Stimulated activated CD4-positive, alpha-beta T cell treated with anti-CD3 and anti-CD28 coated beads, Interleukin-15, amount 100 ng/mL, for 1 hour (primary cell): ENCODE measurements at regions not wholly inside any gene's neighbourhood (a gene's known extent, or its start where the extent isn't known, plus 50 kb on each side); places are given as distances from the start of the nearest gene placed in this dataset.
"Not testable (repeated sequence)": the region's sequence is repeated elsewhere in the genome, so short reads cannot be mapped to it uniquely, and the experiment has no call there.

Experiments used
- DNase-seq, 2 donors: peaks; one replicate each; pipeline ENCODE4 v3.0.0-alpha.2; 2020; ENCODE audit warnings: low read depth in 1 of 2, low spot score in 1 of 2

- DNase-seq: no peak
These were observed 200.6 kb upstream of the CCL2 start for GRCh38 chr17:34054495-34054894.

DNA sequence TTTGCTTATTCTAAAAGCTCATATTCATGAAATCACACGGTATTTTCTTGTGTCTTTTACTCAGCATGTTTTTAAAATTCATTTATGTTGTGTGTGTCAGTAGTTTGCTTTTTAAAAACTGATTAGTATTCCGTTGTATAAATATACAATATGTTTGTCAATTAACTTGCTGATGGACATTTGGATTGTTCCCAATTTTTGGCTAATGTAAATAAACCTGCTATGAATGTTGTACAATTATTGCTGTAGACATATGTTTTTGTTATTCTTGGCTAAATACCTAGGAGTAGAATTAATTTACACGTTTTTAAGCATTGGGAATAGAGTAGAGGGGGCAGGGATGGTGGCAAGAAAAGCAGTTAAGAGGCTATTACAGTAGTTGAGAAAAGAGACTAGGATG is 199.5 kb upstream of the CCL2 start:
- no peak for DNase-seq

- no peak for DNase-seq
These were observed 195.5 kb upstream of the CCL2 start for GRCh38 chr17:34059423-34060220.

DNA sequence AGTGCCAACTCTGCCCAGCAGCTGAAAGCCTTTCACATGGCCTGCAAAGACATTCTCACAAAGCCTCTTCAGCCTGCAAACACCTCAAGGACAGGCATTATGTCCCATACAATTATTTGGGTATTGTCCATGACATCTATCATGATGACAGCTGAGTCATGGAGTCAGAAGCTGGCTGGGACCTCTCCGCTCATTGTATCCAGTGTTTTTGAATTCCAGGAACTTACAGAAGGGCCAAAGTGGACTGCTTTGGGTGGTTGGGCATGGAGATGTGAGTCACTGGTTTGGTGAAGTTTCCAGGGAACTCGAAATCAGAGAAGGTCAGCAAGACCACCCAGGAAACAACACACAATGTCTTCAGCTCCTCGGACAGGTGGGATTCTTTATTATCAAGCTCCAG is 188.6 kb upstream of the CCL2 start:
- no peak for DNase-seq

- DNase-seq: no peak
These were observed 188.1 kb upstream of the CCL2 start for GRCh38 chr17:34067011-34067410.

DNA sequence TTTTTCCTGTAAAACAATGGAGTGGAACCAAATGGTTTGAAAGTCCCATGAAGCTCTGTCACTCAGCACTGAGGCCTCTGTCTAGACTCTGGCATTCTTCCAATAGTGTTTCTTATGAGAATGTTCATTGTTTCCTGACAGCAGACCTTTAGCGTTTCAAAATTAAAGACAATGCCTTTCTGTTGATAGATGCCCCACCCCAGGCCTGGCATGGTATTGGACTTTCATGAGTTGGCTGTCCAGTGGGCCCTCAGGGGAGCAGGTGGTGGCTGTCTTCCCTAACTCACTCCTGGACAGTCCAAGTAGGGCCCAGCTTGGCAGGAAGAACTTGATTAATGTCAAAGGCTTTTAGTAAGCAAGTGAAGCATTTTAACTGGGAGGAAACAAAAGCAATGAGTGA is 186.5 kb upstream of the CCL2 start:
- no peak for DNase-seq

DNA sequence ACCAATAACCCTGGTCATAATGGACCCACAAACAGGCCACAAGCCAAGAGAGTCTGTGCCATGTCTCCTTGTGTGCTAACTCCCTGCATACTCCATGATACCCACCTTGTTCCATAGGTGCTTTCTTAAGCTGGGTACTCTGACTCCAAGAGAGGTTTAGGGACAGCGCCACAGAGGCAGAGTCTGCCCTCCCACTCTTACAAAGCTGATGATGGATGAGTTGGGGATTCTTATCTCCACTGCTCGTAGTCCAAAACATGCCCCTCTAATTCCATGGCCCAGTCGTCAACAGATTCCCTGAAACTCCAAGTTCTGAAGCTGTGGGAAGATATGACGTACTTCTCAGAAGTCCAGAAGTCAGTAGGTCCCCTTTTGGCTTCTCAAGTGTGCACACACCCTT is 184.4 kb upstream of the CCL2 start:
- no peak for DNase-seq

DNA sequence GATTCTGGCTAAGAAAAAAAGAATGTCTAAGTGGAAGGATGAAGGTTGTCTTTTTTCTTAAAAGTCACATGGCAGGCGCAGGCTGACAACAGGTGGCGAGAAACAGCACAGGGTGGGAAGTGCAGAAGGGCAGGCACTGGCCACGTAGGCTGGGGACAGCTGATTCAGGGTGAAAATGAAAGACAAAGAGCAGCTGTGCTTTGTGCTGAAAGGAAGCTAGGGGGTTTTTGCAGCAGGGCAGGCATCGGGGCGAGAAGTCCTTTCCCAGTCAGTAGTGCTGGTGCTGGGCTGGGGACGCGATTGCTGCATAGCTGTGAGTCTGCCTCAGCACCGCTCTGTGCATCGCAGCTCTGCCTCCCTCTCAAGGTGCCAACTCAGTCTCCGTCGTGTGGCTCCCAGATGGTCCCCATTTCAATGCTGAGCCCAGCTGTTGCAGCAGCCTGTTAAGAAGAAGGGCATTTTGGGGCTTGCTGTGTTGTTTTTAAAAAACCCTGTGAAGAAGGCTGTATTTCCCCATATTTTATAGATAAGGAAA is 183.1 kb upstream of the CCL2 start:
- no peak for DNase-seq

DNA sequence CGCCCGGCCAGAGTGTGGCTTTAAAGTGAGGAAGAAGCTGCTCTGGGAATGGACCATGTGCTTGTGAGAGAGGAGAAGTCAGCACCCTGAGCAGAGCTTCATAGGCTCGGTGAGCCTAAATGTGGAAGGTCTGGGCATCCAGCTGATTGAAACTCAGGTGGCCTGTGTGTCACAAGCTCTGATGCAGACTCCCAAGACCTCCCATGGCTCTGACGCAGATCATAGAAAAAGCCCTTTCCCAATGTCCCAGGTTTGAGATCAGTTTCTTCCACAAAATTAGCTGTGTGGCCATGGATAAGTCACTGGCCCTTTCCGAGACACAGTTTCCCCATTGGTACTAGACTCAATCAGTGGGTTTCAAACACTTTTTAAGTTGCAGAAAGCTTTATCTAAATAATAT is 180.0 kb upstream of the CCL2 start:
- DNase-seq: no peak

GRCh38 chr17:34076743-34077631 is 178.1 kb upstream of the CCL2 start:
- DNase-seq: no peak

DNA sequence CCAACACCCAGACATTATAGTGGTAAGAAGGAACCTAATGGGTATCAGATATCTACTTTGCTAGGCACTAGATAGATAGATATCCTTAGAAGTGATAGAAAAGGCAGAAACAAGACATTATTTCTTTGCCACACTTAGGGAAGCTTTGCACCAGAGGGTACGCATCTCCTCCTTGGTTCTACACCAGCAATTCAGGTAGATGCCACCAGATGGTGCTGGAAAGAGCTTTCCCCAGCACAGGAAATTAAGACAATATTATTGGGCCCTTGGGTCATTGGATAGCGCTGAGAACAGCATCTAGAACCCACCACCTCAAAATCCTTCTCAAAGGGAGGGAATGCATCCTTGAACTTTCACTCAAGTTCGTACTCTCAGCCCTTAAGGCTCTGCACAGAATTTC is 173.8 kb upstream of the CCL2 start:
- no peak for DNase-seq

DNA sequence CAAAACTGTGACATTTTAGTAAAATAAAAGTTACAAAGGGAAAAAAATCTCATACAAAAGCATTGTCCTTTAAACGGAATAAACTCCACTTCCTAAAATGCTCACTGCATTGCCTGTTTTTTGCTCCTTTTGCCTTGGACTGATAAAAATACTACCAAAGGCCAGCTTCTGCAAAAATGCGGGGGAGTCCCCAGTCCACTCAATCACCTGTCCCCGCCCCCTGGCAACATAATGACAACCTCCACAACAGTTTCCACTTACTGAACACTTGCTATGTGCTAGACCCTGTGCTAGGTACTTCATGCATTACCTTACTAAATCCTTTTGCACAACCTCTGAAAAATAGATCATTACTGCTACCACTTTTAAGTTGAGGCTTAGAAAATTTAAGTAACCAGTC is 172.7 kb upstream of the CCL2 start:
- no peak for DNase-seq

DNA sequence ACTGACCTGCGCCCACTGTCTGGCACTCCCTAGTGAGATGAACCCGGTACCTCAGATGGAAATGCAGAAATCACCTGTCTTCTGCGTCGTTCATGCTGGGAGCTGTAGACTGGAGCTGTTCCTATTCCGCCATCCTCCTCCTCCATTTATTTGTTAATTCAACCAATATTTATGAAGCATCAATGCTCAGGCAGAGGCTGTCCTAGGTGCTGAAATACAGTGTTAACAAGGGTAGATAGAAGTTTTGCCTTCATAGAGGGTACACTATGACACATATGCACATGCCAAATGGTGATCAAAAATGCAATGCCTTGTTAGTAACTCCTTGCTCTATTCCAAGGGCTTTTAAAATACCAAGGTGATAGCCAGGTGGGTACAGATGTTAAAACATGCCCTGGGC is 166.0 kb upstream of the CCL2 start:
- not testable (repeated sequence) for DNase-seq

- no peak for DNase-seq
These were observed 164.5 kb upstream of the CCL2 start for GRCh38 chr17:34090593-34090992.

- no peak for DNase-seq
These were observed 163.1 kb upstream of the CCL2 start for GRCh38 chr17:34091975-34092374.

DNA sequence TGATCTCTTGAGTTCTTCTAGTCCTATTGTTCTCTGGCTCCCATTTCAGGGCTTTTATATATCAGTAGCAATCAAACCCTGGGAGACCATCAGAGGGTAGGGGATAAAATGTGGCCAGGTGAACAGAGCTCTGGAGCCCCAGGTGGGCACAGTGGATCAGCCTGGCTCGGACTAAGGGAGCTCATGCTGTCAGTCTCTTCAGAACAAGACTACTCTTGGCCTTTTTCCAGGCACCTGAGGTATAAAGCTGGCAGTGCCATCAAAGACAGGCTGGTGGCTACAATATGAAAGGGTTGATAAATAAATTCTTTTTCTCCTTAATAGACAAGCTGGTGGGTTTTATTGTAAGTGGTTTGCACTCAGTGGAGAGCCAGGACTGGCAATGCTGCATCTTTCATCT is 160.0 kb upstream of the CCL2 start:
- DNase-seq: no peak

DNA sequence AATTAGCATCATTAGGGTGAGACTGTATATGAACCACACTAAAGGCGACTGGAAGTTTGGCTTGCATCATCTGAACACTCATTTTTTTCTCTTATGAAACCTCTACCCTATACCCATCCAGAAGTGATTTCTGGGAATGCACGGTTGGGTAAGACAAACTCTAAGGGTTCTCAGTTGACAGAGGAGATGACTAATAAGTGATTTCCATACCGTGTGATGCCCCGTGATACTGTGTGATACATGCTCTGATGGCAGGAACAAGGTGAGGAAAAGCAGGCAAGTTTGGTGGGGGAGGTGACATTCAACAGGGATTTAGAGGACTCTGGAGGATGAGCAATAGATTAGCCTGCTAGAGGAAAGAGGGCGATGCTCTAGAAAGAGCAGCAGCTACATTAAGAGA is 156.4 kb upstream of the CCL2 start:
- no peak for DNase-seq

DNA sequence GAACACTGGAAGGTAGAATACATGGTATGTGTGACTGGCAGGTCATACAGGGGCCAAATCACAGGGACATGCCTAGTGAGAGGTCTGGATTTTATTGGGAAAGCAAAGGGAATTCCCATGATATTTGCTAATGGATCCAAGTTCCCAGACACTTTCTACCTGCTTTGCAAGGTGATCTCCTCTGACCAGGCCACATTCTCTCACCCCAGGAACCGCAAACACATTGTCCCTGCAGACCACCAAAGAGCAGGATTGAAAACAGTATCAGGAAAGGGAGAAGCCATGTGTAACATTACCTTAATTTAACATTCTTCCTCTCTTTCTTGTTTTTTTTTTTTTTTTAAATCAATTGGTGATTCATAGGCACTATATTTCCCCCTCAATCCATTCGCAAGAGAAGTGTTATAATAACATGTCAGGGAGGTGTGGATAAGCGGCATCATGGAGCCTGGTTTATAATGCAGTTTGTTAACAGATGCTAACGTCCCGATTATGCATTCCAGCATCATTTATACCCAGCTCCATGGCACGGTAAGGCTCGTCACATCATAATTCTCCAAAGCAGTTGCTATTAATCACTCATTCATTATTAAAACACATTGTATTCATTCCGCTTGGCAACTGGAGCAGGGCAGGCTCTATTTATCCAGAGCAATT is 155.1 kb upstream of the CCL2 start:
- DNase-seq: no peak

DNA sequence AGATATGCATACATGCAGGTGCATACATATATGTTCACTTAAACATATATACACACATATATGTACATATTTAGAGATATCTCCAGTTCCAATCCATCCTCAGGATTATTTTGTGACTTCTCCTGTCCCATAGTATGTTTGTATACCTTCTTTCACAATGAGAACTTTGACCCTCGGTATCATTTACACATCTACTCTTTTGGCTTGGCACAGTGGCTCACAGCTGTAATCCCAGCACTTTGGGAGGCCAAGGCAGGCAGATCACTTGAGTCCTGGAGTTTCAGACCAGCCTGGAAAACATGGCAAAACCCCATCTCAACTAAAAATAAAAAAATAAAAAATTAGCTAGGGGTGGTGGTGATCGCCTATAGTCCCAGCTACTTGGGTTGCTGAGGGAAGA is 148.1 kb upstream of the CCL2 start:
- no peak for DNase-seq

- DNase-seq: no peak
These were observed 144.8 kb upstream of the CCL2 start for GRCh38 chr17:34110315-34110714.

DNA sequence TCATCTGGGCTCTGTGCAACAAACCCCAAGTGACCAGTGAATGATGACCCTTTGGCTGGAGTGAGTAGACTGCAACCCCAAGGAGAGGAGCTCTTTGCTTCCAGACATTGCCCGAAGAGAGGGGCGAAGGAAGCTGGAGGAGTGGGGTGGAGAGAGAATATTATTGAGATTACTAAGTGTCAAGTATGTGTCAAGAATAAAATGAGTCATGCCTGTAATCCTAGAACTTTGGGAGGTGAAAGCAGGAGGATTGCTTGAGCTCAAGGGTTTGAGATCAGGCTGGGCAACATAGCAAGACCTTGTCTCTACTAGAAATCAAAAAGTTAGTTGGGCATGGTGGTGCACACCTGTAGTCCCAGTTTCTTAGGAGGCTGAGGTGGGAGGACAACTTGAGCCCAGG is 142.0 kb upstream of the CCL2 start:
- DNase-seq: no peak

DNA sequence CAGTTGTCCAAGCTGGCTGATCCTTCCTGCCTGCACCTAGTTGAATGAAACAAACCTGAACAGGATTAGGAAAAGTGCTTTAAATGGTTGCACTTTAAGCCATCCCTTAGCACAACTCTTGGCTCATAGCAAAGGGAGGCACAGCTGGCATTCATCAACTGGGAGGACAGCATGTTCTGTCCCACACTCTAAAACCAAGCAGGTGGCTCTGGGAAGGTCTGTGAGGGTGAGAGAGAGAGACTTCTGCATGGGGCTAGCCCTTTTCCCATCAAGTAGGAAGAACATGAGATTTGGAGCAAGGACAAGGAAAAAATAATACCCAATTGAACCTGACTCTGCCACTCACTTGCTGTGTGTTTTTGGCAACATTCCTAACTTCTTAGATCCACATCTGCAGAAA is 140.9 kb upstream of the CCL2 start:
- DNase-seq: no peak
